SKM-1 treated with dmso at 0.1 percent for 144 hours (cell line): ENCODE measurements at regions not wholly inside any gene's neighbourhood (a gene's known extent, or its start where the extent isn't known, plus 50 kb on each side); places are given as distances from the start of the nearest gene placed in this dataset.

Source experiments
- DNase-seq: peaks from one replicate; lab custom pipeline; 2025; ENCODE audit not compliant: unreplicated experiment; lab: John Stamatoyannopoulos, UW

- no peak for DNase-seq
Measured at GRCh38 chr4:129167640-129168260, 71.8 kb downstream of the C4orf33 start.

GRCh38 chr4:129172181-129172580 is 76.2 kb downstream of the C4orf33 start:
- DNase-seq = no peak

- DNase-seq = no peak
Measured at GRCh38 chr4:129176864-129177263, 80.9 kb downstream of the C4orf33 start.

GRCh38 chr4:129179276-129179675 is 83.3 kb downstream of the C4orf33 start:
- DNase-seq = no peak

GRCh38 chr4:129189630-129190029 is 93.7 kb downstream of the C4orf33 start:
- DNase-seq = no peak

GRCh38 chr4:129193357-129194100 is 97.6 kb downstream of the C4orf33 start:
- no peak for DNase-seq

GRCh38 chr4:129208481-129208880 is 112.5 kb downstream of the C4orf33 start:
- DNase-seq = no peak

- DNase-seq = no peak
Measured at GRCh38 chr4:129213692-129214091, 117.7 kb downstream of the C4orf33 start.

- DNase-seq = no peak
Measured at GRCh38 chr4:129218360-129218759, 122.4 kb downstream of the C4orf33 start.

- no peak for DNase-seq
Measured at GRCh38 chr4:129218897-129219296, 122.9 kb downstream of the C4orf33 start.

GRCh38 chr4:129220254-129220653 is 124.3 kb downstream of the C4orf33 start:
- DNase-seq = no peak

GRCh38 chr4:129223945-129224344 is 128.0 kb downstream of the C4orf33 start:
- no peak for DNase-seq

- DNase-seq = no peak
Measured at GRCh38 chr4:129230846-129231245, 134.9 kb downstream of the C4orf33 start.

GRCh38 chr4:129231945-129232588 is 136.1 kb downstream of the C4orf33 start:
- DNase-seq = no peak

GRCh38 chr4:129232589-129233337 is 136.8 kb downstream of the C4orf33 start:
- no peak for DNase-seq

- no peak for DNase-seq
Measured at GRCh38 chr4:129233691-129234090, 137.7 kb downstream of the C4orf33 start.

- DNase-seq = no peak
Measured at GRCh38 chr4:129236351-129236750, 140.4 kb downstream of the C4orf33 start.

GRCh38 chr4:129239088-129239487 is 143.1 kb downstream of the C4orf33 start:
- no peak for DNase-seq

- DNase-seq = no peak
Measured at GRCh38 chr4:129240816-129241215, 144.9 kb downstream of the C4orf33 start.

GRCh38 chr4:129246145-129246544 is 150.2 kb downstream of the C4orf33 start:
- DNase-seq = no peak

- DNase-seq = no peak
Measured at GRCh38 chr4:129246910-129247461, 151.0 kb downstream of the C4orf33 start.
